ENCODE measurements at regions not wholly inside any gene's neighbourhood (a gene's known extent, or its start where the extent isn't known, plus 50 kb on each side); places are given as distances from the start of the nearest gene placed in this dataset.

DNA sequence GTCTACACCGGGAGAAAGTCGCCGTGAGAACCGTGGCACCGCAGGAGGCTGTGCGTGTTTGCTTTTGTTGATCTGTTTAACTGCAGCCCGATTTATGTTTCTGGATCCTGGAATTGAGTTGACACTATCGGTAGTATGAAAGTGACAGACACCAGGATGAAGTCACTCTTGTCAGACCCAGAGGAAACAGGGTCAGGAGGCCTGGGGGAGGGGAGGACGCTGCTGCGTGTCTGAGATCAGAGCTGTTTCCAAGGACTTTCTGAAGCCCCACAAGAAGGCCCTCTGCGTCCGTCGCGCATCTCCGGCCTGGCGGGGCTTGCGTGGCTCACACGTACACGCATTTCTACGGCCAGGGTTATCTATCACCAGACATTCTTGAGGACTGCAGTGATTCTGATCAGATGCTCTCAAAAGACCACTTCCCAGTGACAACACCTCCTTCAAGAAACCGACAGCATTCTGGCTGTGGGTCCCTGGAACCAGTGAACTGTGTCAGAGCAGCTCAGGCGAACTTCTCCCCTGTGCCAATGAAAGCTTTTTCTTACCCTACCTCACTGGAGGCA is 263.4 kb downstream of the ADGRD1 start:
- H3K27me3 ChIP-seq (replicated peaks in 1 of 4; ENCODE audit: control insufficient read depth in 3 of 4, extremely low read depth in 1 of 4, insufficient read depth in 3 of 4, low read length in 3 of 4) = no peaks in the 10 kb centered on the region; a peak in 1 of 7 replicates
- no peak overlapping the region for H2AFZ ChIP-seq (ENCODE audit: low read length)
- DNase-seq (ENCODE audit: low read depth in 1 of 2, low spot score in 2 of 2) (no peak), FAIRE-seq (peak; percentile 13)
- H3K36me3 ChIP-seq (ENCODE audit: control insufficient read depth in 2 of 4, insufficient read depth in 4 of 4, low read length in 3 of 4) = no peaks in the 10 kb centered on the region
- no peak overlapping the region for H3K4ac ChIP-seq (replicated peaks; ENCODE audit: insufficient read length, low read depth, low read length)
- H2BK15ac ChIP-seq (ENCODE audit: low read length) = no peak overlapping the region
- no peak overlapping the region for H2AK5ac ChIP-seq (ENCODE audit: low read depth, low read length)
- H3K4me2 ChIP-seq (ENCODE audit: insufficient read depth in 1 of 2, low read depth in 2 of 2, low read length in 2 of 2) = no peak overlapping the region
- no peak overlapping the region for H2BK5ac ChIP-seq (ENCODE audit: low read depth, low read length)
- H3K9ac ChIP-seq (replicated peaks in 1 of 4; ENCODE audit: extremely low read depth in 1 of 4, low read depth in 3 of 4, low read length in 3 of 4) = no peak overlapping the region
- H3K79me1 ChIP-seq (ENCODE audit: low read depth, low read length) = no peaks in the 10 kb centered on the region
- no peak overlapping the region for H3K27ac ChIP-seq (ENCODE audit: low read depth, low read length)
- H2BK120ac ChIP-seq (replicated peaks; ENCODE audit: low read depth, low read length) = no peak overlapping the region
- peaks cover 6 to 10% of the 10 kb centered on the region in 2 experiments; a peak in 2 of 4 replicates for H3K9me3 ChIP-seq (ENCODE audit: insufficient read depth in 2 of 2, low read depth in 1 of 2, low read length in 1 of 2)
- H3K4me3 ChIP-seq (ENCODE audit: extremely low read depth in 1 of 4, insufficient read depth in 2 of 4, low read depth in 3 of 4, low read length in 4 of 4) = no peak overlapping the region
- H3K18ac ChIP-seq (ENCODE audit: extremely low read depth, low read length) = no peak overlapping the region
- 92% methylated on average over 22 of the region's 22 CpGs; no CpG with 5 or more reads in 1 of the 2 experiments for WGBS, 2 experiments (ENCODE audit: extremely low coverage in 1 of 2, insufficient coverage in 1 of 2, insufficient read length in 1 of 2, insufficient replicate concordance in 2 of 2, low coverage in 1 of 2, low lambda C conversion rate in 2 of 2, missing lambda C conversion rate in 1 of 2)
- H4K8ac ChIP-seq (ENCODE audit: extremely low read depth, insufficient read depth, low read length) = no peak overlapping the region; the same call in 1 of the 2 replicates
- no peak overlapping the region for H4K5ac ChIP-seq (ENCODE audit: insufficient read length, low read depth, low read length)
- no peaks in the 10 kb centered on the region for H3K79me2 ChIP-seq (ENCODE audit: control insufficient read depth in 1 of 2, insufficient read depth in 2 of 2, low read length in 2 of 2)
- ChIA-PET CTCF (ENCODE audit: partially characterized antibody) (interaction anchor here (1.5 to 1.9 kb wide), 2 partner anchors 12 to 58 kb away, joined by 3 to 4 read pairs; no protein-coding TSS in a partner anchor), POLR2A (ENCODE audit: partially characterized antibody) (interaction anchor here (1.8 kb wide), 1 partner anchor 13 kb away, joined by 9 read pairs; no protein-coding TSS in a partner anchor)
- no peak overlapping the region for H3K14ac ChIP-seq (ENCODE audit: insufficient read length)
- H2BK20ac ChIP-seq (ENCODE audit: low read length) = no peak overlapping the region
- no peak overlapping the region for H3K56ac ChIP-seq (replicated peaks; ENCODE audit: insufficient read length, low read depth, low read length)
- H3K23ac ChIP-seq (ENCODE audit: insufficient read length) = no peak overlapping the region
- H4K20me1 ChIP-seq (replicated peaks in 1 of 2; ENCODE audit: control insufficient read depth in 1 of 2, insufficient read depth in 2 of 2, low read length in 2 of 2) = no peaks in the 10 kb centered on the region
- no peak overlapping the region for H4K91ac ChIP-seq (replicated peaks; ENCODE audit: insufficient read length, low read length)
- peak overlapping the region; percentile 50; the same call in 1 of the 2 replicates for H2BK12ac ChIP-seq (ENCODE audit: low read depth, low read length)
- H3K4me1 ChIP-seq (replicated peaks in 1 of 4; ENCODE audit: control insufficient read depth in 3 of 4, insufficient read depth in 4 of 4, low read length in 3 of 4) = peaks cover 4 to 16% (median 11%) of the 10 kb centered on the region in 4 experiments
- no peaks in the 10 kb centered on the region for H3K23me2 ChIP-seq (ENCODE audit: low read depth, low read length)
- no peak for TF ChIP-seq KDM4A (IDR thresholded peaks at IDR 0.05; ENCODE audit: low read depth, low read length, severe bottlenecking)
- TF ChIP-seq, protein P1, sequence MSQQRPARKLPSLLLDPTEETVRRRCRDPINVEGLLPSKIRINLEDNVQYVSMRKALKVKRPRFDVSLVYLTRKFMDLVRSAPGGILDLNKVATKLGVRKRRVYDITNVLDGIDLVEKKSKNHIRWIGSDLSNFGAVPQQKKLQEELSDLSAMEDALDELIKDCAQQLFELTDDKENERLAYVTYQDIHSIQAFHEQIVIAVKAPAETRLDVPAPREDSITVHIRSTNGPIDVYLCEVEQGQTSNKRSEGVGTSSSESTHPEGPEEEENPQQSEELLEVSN (IDR thresholded peaks at IDR 0.05) = no peak

Data from H1 (cell line).